ENCODE measurements at regions not wholly inside any gene's neighbourhood (a gene's known extent, or its start where the extent isn't known, plus 50 kb on each side); places are given as distances from the start of the nearest gene placed in this dataset.

- TF ChIP-seq CTCF (IDR thresholded peaks at IDR 0.05) (no peak), EZH2 (IDR thresholded peaks at IDR 0.05; ENCODE audit: borderline replicate concordance, insufficient read depth, low read depth, low read length, poor library complexity, severe bottlenecking) (no peak)
Observed at GRCh38 chr5:4114452-4114851, 518.8 kb downstream of the IRX1 start.
